Astrocyte (in vitro differentiated cells and primary cell): ENCODE measurements at regions not wholly inside any gene's neighbourhood (a gene's known extent, or its start where the extent isn't known, plus 50 kb on each side); places are given as distances from the start of the nearest gene placed in this dataset.

Experiments used
- CTCF ChIP-seq: IDR thresholded peaks from 2 replicates; pipeline ENCODE4 v1.5.1; 2011; ENCODE audit warnings: low read depth, mild to moderate bottlenecking, inconsistent platforms, low read length, moderate library complexity; ENCODE audit not compliant: insufficient read depth
- EZH2 ChIP-seq: IDR thresholded peaks from 2 replicates; pipeline ENCODE4 v1.6.1; 2012; ENCODE audit warnings: mild to moderate bottlenecking, low read length, inconsistent platforms; ENCODE audit not compliant: insufficient read depth

- TF ChIP-seq CTCF = no peak
- no peak for TF ChIP-seq EZH2
Measured at GRCh38 chr17:77807746-77808441, 150.6 kb upstream of the TNRC6C start.
